Activated CD4-positive, CD25-positive, alpha-beta regulatory T cell treated with anti-CD3 and anti-CD28 coated beads, Interleukin-2, amount 50 U/mL, for 16 hours (primary cell): ENCODE measurements at regions not wholly inside any gene's neighbourhood (a gene's known extent, or its start where the extent isn't known, plus 50 kb on each side); places are given as distances from the start of the nearest gene placed in this dataset.
A peak's percentile ranks its signal among the peaks of the same experiment; 100 is the strongest.
"Not testable (repeated sequence)": the region's sequence is repeated elsewhere in the genome, so short reads cannot be mapped to it uniquely, and the experiment has no call there.

Source experiments
- DNase-seq: peaks from one replicate; pipeline ENCODE4 v3.0.0-alpha.2; 2020; ENCODE audit warnings: low read depth, low spot score

- DNase-seq = no peak
These were observed 426.4 kb downstream of the TMEM121 start for GRCh38 chr14:105952826-105953225.

DNA sequence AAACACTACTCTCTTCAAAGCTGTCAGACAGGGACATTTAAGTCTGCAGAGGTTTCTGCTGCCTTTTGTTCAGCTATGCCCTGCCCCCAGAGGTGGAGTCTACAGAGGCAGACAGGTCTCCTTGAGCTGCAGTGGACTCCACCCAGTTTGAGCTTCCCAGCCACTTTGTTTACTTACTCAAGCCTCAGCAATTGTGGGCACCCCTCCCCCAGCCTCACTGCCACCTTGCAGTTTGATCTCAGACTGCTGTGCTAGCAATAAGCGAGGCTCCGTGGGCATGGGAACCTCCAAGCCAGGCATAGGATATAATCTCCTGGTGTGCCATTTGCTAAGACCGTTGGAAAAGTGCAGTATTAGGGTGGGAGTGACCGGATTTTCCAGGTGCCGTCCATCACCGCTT is 435.2 kb downstream of the TMEM121 start:
- DNase-seq = not testable (repeated sequence)

GRCh38 chr14:105962532-105962931 is 436.1 kb downstream of the TMEM121 start:
- DNase-seq = no peak

- DNase-seq = no peak
These were observed 441.9 kb downstream of the TMEM121 start for GRCh38 chr14:105968291-105968690.

DNA sequence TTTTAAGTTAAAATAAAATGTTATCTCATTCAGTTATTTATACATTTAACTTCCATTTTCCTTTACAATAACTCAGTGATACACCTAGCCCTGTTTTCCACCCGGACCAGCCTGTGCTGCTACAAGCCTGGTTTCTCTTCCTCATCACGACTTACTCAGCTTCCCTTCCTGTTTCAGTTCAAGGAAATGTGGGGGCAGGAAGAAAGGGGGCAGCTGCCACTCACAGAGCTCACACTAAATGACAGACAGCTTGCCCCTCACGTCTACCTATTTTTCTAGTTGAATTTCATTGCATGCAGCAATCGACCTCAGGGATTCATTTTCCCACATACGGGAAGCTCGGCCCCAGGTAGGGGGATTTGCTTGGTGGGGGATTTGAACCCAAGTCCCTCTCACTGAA is 442.6 kb downstream of the TMEM121 start:
- DNase-seq = not testable (repeated sequence)

- DNase-seq = not testable (repeated sequence)
These were observed 444.4 kb downstream of the TMEM121 start for GRCh38 chr14:105970821-105971220.

GRCh38 chr14:105971593-105972500 is 445.5 kb downstream of the TMEM121 start:
- DNase-seq = no peak

DNA sequence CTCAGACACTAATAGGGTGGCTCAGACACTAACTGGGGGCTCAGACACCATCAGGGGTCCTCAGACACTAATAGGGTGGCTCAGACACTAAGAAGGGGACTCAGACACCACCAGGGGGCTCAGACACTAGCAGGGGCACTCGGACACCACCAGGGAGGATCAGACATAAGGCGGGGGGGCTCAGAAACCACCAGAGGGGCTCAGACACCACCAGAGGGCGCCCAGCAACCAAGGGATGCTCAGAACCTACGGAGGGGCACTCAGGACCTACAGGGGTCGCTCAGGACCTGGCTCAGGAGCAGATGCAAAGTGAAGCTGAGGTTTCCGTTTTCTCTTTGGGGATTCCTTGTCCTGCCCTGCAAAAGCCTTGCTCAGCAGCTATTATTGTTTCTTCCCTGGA is 448.5 kb downstream of the TMEM121 start:
- peak; percentile 33 for DNase-seq

DNA sequence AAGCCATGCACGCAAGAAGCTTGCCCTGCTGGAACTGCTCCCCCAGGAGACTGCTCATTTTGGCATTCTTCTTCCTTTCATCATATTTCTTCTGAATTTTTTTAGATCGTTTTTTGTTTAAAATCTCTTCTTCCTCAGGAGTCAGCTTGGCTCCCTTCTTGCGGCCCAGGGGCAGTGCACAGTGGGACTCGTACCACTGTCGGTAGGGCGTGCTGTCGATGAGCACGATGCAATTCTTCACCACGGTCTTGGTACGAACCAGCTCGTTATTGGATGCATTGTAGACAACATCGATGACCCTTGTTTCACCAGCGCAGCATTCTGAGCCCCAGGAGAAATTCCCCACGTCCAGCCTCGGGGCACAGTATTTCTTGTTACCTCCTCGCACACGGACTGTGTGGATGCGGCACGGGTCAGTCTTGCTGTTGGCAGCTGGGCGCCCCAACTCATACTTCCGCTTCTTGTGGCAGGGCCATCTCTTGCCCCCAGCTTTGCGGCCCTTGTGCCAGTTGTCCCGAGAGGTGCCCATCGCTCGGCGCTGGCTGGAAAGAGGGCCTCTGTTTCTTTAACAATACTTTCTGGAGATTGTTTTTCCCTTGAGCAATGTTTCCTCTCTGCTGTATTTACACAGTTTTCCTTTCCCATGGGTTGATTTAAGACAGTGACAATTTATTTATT is 452.4 kb downstream of the TMEM121 start:
- no peak for DNase-seq

GRCh38 chr14:105979446-105979845 is 453.1 kb downstream of the TMEM121 start:
- no peak for DNase-seq

DNA sequence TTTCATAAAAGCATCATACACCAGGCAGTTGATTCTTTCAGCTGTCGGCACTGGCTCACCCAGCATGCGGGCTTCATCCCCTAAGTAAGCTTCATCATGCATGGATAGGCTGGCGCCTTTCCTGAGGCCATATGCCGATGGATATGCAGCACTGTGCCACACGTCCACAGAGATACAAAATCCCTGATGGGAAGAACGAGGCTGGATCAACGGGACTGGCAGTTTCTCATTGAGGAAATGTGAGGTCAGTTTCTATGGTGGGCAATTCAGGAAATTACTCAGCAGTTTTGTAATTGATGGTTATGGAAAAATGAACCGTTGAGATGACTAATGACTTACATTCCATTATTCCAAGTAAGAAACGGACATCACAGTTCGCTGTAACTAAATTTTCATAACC is 453.8 kb downstream of the TMEM121 start:
- no peak for DNase-seq

GRCh38 chr14:105981517-105982302 is 455.3 kb downstream of the TMEM121 start:
- DNase-seq = not testable (repeated sequence)

GRCh38 chr14:105982664-105983063 is 456.3 kb downstream of the TMEM121 start:
- DNase-seq = no peak

- no peak for DNase-seq
These were observed 460.5 kb downstream of the TMEM121 start for GRCh38 chr14:105986894-105987284.

DNA sequence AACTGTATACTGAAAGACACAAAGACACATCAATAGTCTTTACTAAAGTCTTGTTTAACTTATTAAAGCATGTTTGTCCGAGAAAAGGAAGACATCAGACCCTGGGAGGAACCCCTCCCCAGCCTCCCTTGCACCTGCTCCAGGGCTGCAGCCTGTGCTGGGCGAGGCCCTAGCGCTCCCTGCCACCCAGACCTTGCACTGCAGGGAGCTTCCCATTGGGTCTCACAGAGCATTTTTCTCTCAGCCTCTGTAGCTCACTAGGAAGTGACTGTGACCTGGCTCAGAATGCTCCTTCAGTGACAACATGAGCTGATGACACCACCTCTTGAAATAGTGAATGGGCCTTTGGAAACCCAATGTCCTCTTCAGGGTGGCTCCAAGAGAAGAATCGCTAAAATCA is 461.2 kb downstream of the TMEM121 start:
- no peak for DNase-seq

DNA sequence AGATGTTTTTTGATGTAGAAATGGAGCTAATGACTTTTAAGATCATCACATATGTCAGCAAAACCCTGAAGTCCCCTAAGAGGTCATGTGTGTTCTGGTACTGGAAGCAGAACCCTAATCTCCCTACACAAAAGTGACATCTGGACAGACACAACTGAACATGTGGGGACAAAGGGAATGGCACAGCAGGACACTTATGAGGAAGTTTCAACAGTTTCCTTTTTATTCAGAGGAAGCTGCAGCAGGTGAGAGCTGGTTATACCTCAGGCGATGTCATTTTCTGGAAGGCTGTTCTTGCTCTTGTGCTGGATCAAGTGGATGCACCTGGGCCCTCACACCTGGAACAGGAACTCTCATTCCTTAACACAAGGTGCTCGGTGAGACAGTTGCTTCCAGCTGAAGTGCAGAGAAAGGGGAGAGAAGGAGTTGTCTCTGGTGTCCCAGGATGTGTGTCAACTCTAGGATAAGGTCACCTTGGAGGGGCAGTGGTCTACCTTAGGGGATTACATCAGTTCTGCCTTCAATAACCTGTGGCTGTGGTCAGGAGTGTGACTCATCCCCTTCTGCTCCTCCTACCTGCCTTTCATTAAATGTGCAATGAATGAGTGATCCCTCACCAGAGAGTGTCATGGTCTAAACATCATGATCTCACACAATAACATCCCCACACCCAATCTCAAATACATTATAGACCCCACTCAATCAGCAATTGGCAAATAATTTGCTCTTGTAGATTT is 463.4 kb downstream of the TMEM121 start:
- no peak for DNase-seq

- not testable (repeated sequence) for DNase-seq
These were observed 465.3 kb downstream of the TMEM121 start for GRCh38 chr14:105991677-105992076.

GRCh38 chr14:105993814-105994213 is 467.4 kb downstream of the TMEM121 start:
- DNase-seq = no peak

DNA sequence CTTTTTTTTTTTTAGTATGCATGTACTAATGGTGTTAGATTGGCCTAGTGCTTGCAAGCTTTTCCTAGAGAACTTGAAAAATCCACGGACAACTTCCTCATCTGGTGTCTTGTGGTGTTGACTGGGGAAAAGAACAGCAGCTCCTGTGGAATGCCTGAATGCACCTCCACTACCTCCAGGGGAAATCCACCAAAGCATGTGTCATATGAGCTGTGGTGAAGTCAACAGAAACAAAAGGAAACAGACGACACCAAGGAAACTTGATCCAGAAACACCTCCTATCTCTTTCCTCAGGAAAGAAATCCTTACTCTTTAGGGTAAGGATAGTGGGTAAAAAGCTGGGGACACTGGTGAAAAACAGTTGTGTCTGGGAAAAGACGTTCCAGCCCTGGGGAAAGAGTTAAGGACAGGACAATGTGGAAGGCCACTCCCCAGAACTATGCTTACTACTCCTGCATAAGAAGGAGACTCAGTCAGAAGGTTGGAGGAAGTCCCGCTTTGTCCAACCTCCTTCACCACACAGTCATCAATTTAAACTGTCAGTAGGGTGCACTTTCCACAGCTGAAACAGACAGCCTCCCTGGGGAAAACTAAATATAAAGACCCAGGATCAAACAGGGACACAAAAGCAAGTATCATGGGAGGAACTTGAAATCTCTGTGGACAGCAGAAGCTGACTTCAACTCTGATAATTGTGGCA is 468.8 kb downstream of the TMEM121 start:
- not testable (repeated sequence) for DNase-seq

- not testable (repeated sequence) for DNase-seq
These were observed 472.2 kb downstream of the TMEM121 start for GRCh38 chr14:105998597-105998996.
